Muscle layer of duodenum (tissue), 2 donors: ENCODE measurements at regions not wholly inside any gene's neighbourhood (a gene's known extent, or its start where the extent isn't known, plus 50 kb on each side); places are given as distances from the start of the nearest gene placed in this dataset.
"Not testable (repeated sequence)": the region's sequence is repeated elsewhere in the genome, so short reads cannot be mapped to it uniquely, and the experiment has no call there.

Experiments
- H3K27ac ChIP-seq: one replicate; pipeline ENCODE4 v1.7.0; 2013; ENCODE audit warnings: mild to moderate bottlenecking, low read length
- H3K27me3 ChIP-seq: one replicate; pipeline ENCODE4 v1.7.0; 2013; ENCODE audit warnings: low read depth, mild to moderate bottlenecking, control low read depth, low read length
- H3K36me3 ChIP-seq, 2 donors: one replicate each; pipeline ENCODE4 v1.7.0; 2013; ENCODE audit warnings: low read length in 2 of 2, control low read depth in 1 of 2, mild to moderate bottlenecking in 1 of 2; ENCODE audit not compliant: insufficient read depth in 2 of 2, control insufficient read depth in 1 of 2
- H3K4me1 ChIP-seq, 2 donors: one replicate each; pipeline ENCODE4 v1.7.0; 2013; ENCODE audit warnings: low read length in 2 of 2, mild to moderate bottlenecking in 2 of 2, control low read depth in 1 of 2, moderate library complexity in 1 of 2; ENCODE audit not compliant: insufficient read depth in 2 of 2, control insufficient read depth in 1 of 2
- H3K4me3 ChIP-seq, 2 donors: one replicate each; pipeline ENCODE4 v1.7.0; 2013; ENCODE audit warnings: low read length in 2 of 2, low read depth in 1 of 2, mild to moderate bottlenecking in 1 of 2
- H3K9me3 ChIP-seq, 2 donors: one replicate each; pipeline ENCODE4 v1.7.0; 2013; ENCODE audit warnings: low read length in 2 of 2, control low read depth in 1 of 2, mild to moderate bottlenecking in 1 of 2; ENCODE audit not compliant: control insufficient read depth in 1 of 2
- donor health status: healthy.

- Histone ChIP-seq H3K36me3 (no peaks in the 10 kb centered on the region), H3K27ac (no peak overlapping the region), H3K4me3 (no peak overlapping the region), H3K27me3 (no peaks in the 10 kb centered on the region), H3K9me3 (peaks cover 0 to 10% of the 10 kb centered on the region in 2 donors), H3K4me1 (no peaks in the 10 kb centered on the region)
These were observed 133.2 kb upstream of the SYNCRIP start for GRCh38 chr6:85775883-85776282.

GRCh38 chr6:85772641-85773040 lies 130.0 kb upstream of the SYNCRIP start:
- no peak overlapping the region for H3K4me3 ChIP-seq
- no peaks in the 10 kb centered on the region for H3K9me3 ChIP-seq
- H3K27me3 ChIP-seq, result no peaks in the 10 kb centered on the region
- H3K4me1 ChIP-seq, result no peaks in the 10 kb centered on the region
- no peaks in the 10 kb centered on the region for H3K36me3 ChIP-seq
- no peak overlapping the region for H3K27ac ChIP-seq

- H3K27ac ChIP-seq, result no peak overlapping the region
- no peaks in the 10 kb centered on the region for H3K27me3 ChIP-seq
- no peaks in the 10 kb centered on the region for H3K36me3 ChIP-seq
- H3K4me3 ChIP-seq, result no peak overlapping the region
- H3K4me1 ChIP-seq, result no peaks in the 10 kb centered on the region
- no peaks in the 10 kb centered on the region for H3K9me3 ChIP-seq
These were observed 129.3 kb upstream of the SYNCRIP start for GRCh38 chr6:85771925-85772430.

- no peaks in the 10 kb centered on the region for H3K36me3 ChIP-seq
- H3K4me1 ChIP-seq, result no peaks in the 10 kb centered on the region
- H3K4me3 ChIP-seq, result no peak overlapping the region
- no peaks in the 10 kb centered on the region for H3K9me3 ChIP-seq
- H3K27ac ChIP-seq, result no peak overlapping the region
- no peaks in the 10 kb centered on the region for H3K27me3 ChIP-seq
These were observed 128.8 kb upstream of the SYNCRIP start for GRCh38 chr6:85771455-85771854.

- Histone ChIP-seq H3K27me3 (no peaks in the 10 kb centered on the region), H3K9me3 (no peaks in the 10 kb centered on the region), H3K27ac (no peak overlapping the region), H3K4me1 (no peaks in the 10 kb centered on the region), H3K4me3 (no peak overlapping the region), H3K36me3 (no peaks in the 10 kb centered on the region)
These were observed 122.2 kb upstream of the SYNCRIP start for GRCh38 chr6:85764844-85765243.

GRCh38 chr6:85756982-85757381 lies 114.3 kb upstream of the SYNCRIP start:
- H3K27ac ChIP-seq, result no peak overlapping the region
- no peak overlapping the region for H3K4me3 ChIP-seq
- H3K36me3 ChIP-seq, result no peaks in the 10 kb centered on the region
- no peaks in the 10 kb centered on the region for H3K27me3 ChIP-seq
- H3K9me3 ChIP-seq, result no peaks in the 10 kb centered on the region
- no peaks in the 10 kb centered on the region for H3K4me1 ChIP-seq

GRCh38 chr6:85754894-85755293 lies 112.2 kb upstream of the SYNCRIP start:
- no peaks in the 10 kb centered on the region for H3K9me3 ChIP-seq
- H3K4me1 ChIP-seq, result no peaks in the 10 kb centered on the region
- H3K27me3 ChIP-seq, result no peaks in the 10 kb centered on the region

GRCh38 chr6:85752602-85753001 lies 109.9 kb upstream of the SYNCRIP start:
- no peaks in the 10 kb centered on the region for H3K9me3 ChIP-seq
- H3K4me1 ChIP-seq, result no peaks in the 10 kb centered on the region
- no peaks in the 10 kb centered on the region for H3K36me3 ChIP-seq
- H3K4me3 ChIP-seq, result no peak overlapping the region
- H3K27ac ChIP-seq, result no peak overlapping the region
- H3K27me3 ChIP-seq, result no peaks in the 10 kb centered on the region

More at GRCh38 chr6:85754894-85755293, 112.2 kb upstream of the SYNCRIP start:
- Histone ChIP-seq H3K4me3 (no peak overlapping the region), H3K27ac (no peak overlapping the region), H3K36me3 (no peaks in the 10 kb centered on the region)

- Histone ChIP-seq H3K36me3 (no peaks in the 10 kb centered on the region), H3K4me3 (no peak overlapping the region), H3K27ac (no peak overlapping the region), H3K4me1 (no peaks in the 10 kb centered on the region), H3K27me3 (no peaks in the 10 kb centered on the region), H3K9me3 (no peaks in the 10 kb centered on the region)
These were observed 108.8 kb upstream of the SYNCRIP start for GRCh38 chr6:85751374-85752055.

- not testable (repeated sequence) for H3K4me3 ChIP-seq, H3K27ac ChIP-seq, H3K36me3 ChIP-seq, H3K9me3 ChIP-seq, H3K27me3 ChIP-seq, H3K4me1 ChIP-seq
These were observed 107.5 kb upstream of the SYNCRIP start for GRCh38 chr6:85750146-85750545.

- H3K4me1 ChIP-seq, result no peaks in the 10 kb centered on the region
- H3K27me3 ChIP-seq, result no peaks in the 10 kb centered on the region
- H3K9me3 ChIP-seq, result no peaks in the 10 kb centered on the region
- no peaks in the 10 kb centered on the region for H3K36me3 ChIP-seq
- H3K4me3 ChIP-seq, result no peak overlapping the region
- H3K27ac ChIP-seq, result no peak overlapping the region
These were observed 106.5 kb upstream of the SYNCRIP start for GRCh38 chr6:85749236-85749635.

- H3K9me3 ChIP-seq, result no peaks in the 10 kb centered on the region
- no peaks in the 10 kb centered on the region for H3K27me3 ChIP-seq
- H3K4me3 ChIP-seq, result no peak overlapping the region
These were observed 105.0 kb upstream of the SYNCRIP start for GRCh38 chr6:85747666-85748065.

More at GRCh38 chr6:85747666-85748065, 105.0 kb upstream of the SYNCRIP start:
- no peaks in the 10 kb centered on the region for H3K4me1 ChIP-seq
- H3K27ac ChIP-seq, result no peak overlapping the region
- H3K36me3 ChIP-seq, result no peaks in the 10 kb centered on the region
